Keratinocyte (primary cell): ENCODE measurements at regions not wholly inside any gene's neighbourhood (a gene's known extent, or its start where the extent isn't known, plus 50 kb on each side); places are given as distances from the start of the nearest gene placed in this dataset.

ENCODE experiments used
- DNase-seq: peaks from one replicate; pipeline ENCODE4 v3.0.0-alpha.2; 2011; ENCODE audit warnings: low read depth, missing footprints, low spot score
- FAIRE-seq: peaks from 2 replicates; lab custom pipeline; 2011; peaks lifted over from hg19 to GRCh38; lab: Jason Lieb, UNC
- H2AFZ ChIP-seq: 2 replicates; pipeline ENCODE4 v1.6.0; 2012; ENCODE audit warnings: low read length, control low read depth, inconsistent platforms; ENCODE audit not compliant: control insufficient read depth
- H3K27ac ChIP-seq: 2 replicates; pipeline ENCODE4 v1.5.1; 2011; ENCODE audit warnings: low read length; ENCODE audit not compliant: control insufficient read depth, insufficient read depth
- H3K27me3 ChIP-seq: 3 replicates; pipeline ENCODE4 v1.6.0; 2011; ENCODE audit warnings: low read length; ENCODE audit not compliant: control insufficient read depth, insufficient read depth; ENCODE audit errors: extremely low read depth
- H3K36me3 ChIP-seq, 2 experiments: 2 replicates in 1 of 2; 3 replicates in 1 of 2; pipeline ENCODE4 v1.5.1; 2011; ENCODE audit warnings: low read length in 2 of 2, mild to moderate bottlenecking in 1 of 2; ENCODE audit not compliant: control insufficient read depth in 2 of 2, insufficient read depth in 2 of 2; ENCODE audit errors: extremely low read depth in 1 of 2
- H3K4me1 ChIP-seq: 3 replicates; pipeline ENCODE4 v1.5.1; 2011; ENCODE audit warnings: low read length; ENCODE audit not compliant: control insufficient read depth, insufficient read depth; ENCODE audit errors: extremely low read depth
- H3K4me2 ChIP-seq: 3 replicates; pipeline ENCODE4 v1.6.0; 2011; ENCODE audit warnings: low read depth, low read length; ENCODE audit not compliant: control insufficient read depth, insufficient read depth; ENCODE audit errors: extremely low read depth
- H3K4me3 ChIP-seq, 3 experiments: fragments of 200-600 bp in 1 of 3; sonication (generic) in 1 of 3; 2 replicates in 2 of 3; 3 replicates in 1 of 3; pipeline ENCODE4 v1.5.1; 2011 to 2016; ENCODE audit warnings: low read length in 3 of 3, mild to moderate bottlenecking in 3 of 3, control low read depth in 2 of 3, inconsistent platforms in 1 of 3, low read depth in 1 of 3, mixed read lengths in 1 of 3, mixed run types in 1 of 3, moderate library complexity in 1 of 3; ENCODE audit not compliant: control insufficient read depth in 2 of 3, insufficient read depth in 2 of 3; ENCODE audit errors: extremely low read depth in 1 of 3
- H3K79me2 ChIP-seq: 2 replicates; pipeline ENCODE4 v1.6.0; 2012; ENCODE audit warnings: low read length; ENCODE audit not compliant: control insufficient read depth, insufficient read depth
- H3K9ac ChIP-seq: 3 replicates; pipeline ENCODE4 v1.6.0; 2011; ENCODE audit warnings: low read length; ENCODE audit not compliant: control insufficient read depth, insufficient read depth; ENCODE audit errors: extremely low read depth
- H3K9me1 ChIP-seq: 3 replicates; pipeline ENCODE4 v1.6.0; 2011; ENCODE audit warnings: low read length; ENCODE audit not compliant: control insufficient read depth, insufficient read depth; ENCODE audit errors: extremely low read depth
- H3K9me3 ChIP-seq: 2 replicates; pipeline ENCODE4 v1.5.1; 2012; ENCODE audit warnings: low read depth, low read length; ENCODE audit not compliant: control insufficient read depth
- H4K20me1 ChIP-seq: 3 replicates; pipeline ENCODE4 v1.6.0; 2011; ENCODE audit warnings: low read length; ENCODE audit not compliant: control insufficient read depth, insufficient read depth; ENCODE audit errors: extremely low read depth
- EZH2 ChIP-seq: IDR thresholded peaks from one replicate; pipeline ENCODE4 v1.6.1; 2012; ENCODE audit warnings: inconsistent platforms, mild to moderate bottlenecking, low read length, moderate library complexity
- dilution Hi-C: fragments of 300-500 bp; cut with MboI; formaldehyde crosslinking; loops from one replicate; pipeline ENCODE4 v1.7.0; 2020; ENCODE audit warnings: low sequenced_read_pairs; ENCODE audit not compliant: extremely low pct_ligation_motif_present
- TF ChIP-seq, protein P1 (sequence below), 3 experiments: IDR thresholded peaks in 1 of 3; conservative IDR thresholded peaks in 1 of 3; optimal IDR thresholded peaks in 1 of 3; 2 replicates in 2 of 3; 3 replicates in 1 of 3; pipeline versions ENCODE3 to v1.5.1; 2011; ENCODE audit warnings: low read length in 3 of 3, mild to moderate bottlenecking in 3 of 3, moderate library complexity in 2 of 3, control low read depth in 1 of 3, inconsistent platforms in 1 of 3; ENCODE audit not compliant: insufficient read depth in 2 of 3; ENCODE audit errors: extremely low read depth in 1 of 3

DNA sequence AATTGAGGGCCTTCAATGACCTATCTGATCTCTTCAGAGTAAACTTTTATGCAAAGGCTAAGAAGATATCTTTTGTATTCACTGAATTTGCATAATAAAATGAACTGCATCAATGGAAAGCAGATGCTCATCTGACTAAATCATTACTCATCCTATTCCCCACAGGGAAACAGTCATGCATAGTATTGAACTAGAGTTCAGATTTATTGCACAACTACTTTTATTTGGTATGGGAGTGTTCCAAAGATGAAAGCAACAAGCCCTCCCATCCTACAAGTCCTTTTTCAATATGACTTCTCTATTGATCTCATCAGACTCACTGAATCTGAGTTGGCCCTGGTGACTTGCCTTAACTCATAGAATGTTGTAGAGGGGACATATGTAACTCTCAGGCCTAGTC is 159.8 kb downstream of the KITLG start:
- dilution Hi-C loops, result no loop called here
- Histone ChIP-seq H3K9me1 (no peaks in the 10 kb centered on the region), H3K79me2 (no peaks in the 10 kb centered on the region), H4K20me1 (no peaks in the 10 kb centered on the region), H3K27me3 (no peaks in the 10 kb centered on the region), H3K9ac (no peak overlapping the region), H3K4me3 (no peak overlapping the region), H3K4me1 (peaks cover 7% of the 10 kb centered on the region), H3K4me2 (no peak overlapping the region), H2AFZ (peak overlapping the region; percentile 29), H3K36me3 (no peaks in the 10 kb centered on the region), H3K27ac (peak overlapping the region; percentile 27), H3K9me3 (no peaks in the 10 kb centered on the region)
- no peak for TF ChIP-seq EZH2
- TF ChIP-seq, protein P1, sequence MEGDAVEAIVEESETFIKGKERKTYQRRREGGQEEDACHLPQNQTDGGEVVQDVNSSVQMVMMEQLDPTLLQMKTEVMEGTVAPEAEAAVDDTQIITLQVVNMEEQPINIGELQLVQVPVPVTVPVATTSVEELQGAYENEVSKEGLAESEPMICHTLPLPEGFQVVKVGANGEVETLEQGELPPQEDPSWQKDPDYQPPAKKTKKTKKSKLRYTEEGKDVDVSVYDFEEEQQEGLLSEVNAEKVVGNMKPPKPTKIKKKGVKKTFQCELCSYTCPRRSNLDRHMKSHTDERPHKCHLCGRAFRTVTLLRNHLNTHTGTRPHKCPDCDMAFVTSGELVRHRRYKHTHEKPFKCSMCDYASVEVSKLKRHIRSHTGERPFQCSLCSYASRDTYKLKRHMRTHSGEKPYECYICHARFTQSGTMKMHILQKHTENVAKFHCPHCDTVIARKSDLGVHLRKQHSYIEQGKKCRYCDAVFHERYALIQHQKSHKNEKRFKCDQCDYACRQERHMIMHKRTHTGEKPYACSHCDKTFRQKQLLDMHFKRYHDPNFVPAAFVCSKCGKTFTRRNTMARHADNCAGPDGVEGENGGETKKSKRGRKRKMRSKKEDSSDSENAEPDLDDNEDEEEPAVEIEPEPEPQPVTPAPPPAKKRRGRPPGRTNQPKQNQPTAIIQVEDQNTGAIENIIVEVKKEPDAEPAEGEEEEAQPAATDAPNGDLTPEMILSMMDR (optimal IDR thresholded peaks at IDR 0.05 in 1 of 3, IDR thresholded peaks at IDR 0.05 in 1 of 3, conservative IDR thresholded peaks at IDR 0.05 in 1 of 3; ENCODE audit: extremely low read depth in 1 of 3, insufficient read depth in 2 of 3, low read length in 3 of 3), result no peak
- DNase-seq (peak; percentile 21), FAIRE-seq (peak; percentile 90)

DNA sequence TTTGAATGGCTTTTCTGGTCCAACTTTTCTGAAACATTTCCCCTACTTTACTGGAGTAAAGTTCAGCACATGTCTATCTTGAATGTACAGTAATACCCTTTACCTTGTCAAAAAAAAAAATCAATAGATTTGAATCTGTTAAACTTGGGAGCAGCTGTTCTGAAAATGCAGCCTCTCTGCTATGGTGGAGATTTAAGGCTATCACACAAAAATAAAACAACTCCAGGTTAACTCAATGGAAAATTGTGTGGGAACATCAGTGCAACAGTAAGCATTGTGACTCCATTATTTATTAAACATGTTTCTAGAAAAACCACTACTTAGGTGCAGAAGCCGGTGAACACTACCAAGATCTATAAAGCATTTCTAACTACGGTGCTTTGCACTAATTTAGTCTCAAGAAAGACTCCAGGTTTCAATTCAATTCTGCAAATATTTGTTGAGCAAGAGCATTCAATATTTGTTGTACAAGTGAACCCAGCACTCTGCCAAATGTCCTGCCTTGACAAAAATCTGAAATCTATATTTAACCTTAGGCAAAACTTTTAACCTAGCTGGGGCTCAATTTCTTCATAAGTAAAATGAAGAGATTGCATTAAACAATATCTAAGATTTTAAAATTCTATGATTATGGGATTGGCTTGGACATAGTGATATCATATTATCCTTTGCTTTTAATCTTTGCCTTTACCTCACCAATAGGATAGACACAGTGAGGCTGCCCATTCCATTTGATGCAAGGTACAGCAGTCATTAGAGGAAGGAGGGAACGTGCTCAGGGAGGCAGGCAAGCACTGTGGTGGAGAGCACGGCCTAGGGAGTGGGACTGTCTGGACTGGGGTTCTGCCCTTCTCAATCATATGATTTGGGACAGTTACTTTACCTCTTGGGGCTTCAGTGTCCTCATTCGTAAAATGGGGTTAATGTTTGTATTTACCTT is 155.2 kb downstream of the KITLG start:
- Histone ChIP-seq H3K27me3 (no peaks in the 10 kb centered on the region), H3K4me3 (no peak overlapping the region), H3K27ac (no peak overlapping the region), H3K9me3 (no peaks in the 10 kb centered on the region), H3K4me2 (no peak overlapping the region), H3K9ac (no peak overlapping the region), H3K36me3 (no peaks in the 10 kb centered on the region), H2AFZ (no peak overlapping the region), H3K9me1 (no peaks in the 10 kb centered on the region), H3K79me2 (no peaks in the 10 kb centered on the region), H4K20me1 (no peaks in the 10 kb centered on the region), H3K4me1 (peaks cover 4% of the 10 kb centered on the region)
- DNase-seq (no peak), FAIRE-seq (no peak)
- TF ChIP-seq EZH2, result no peak
- TF ChIP-seq, protein P1 (optimal IDR thresholded peaks at IDR 0.05 in 1 of 3, IDR thresholded peaks at IDR 0.05 in 1 of 3, conservative IDR thresholded peaks at IDR 0.05 in 1 of 3; ENCODE audit: extremely low read depth in 1 of 3, insufficient read depth in 2 of 3, low read length in 3 of 3), result no peak
- dilution Hi-C loops, result no loop called here
